Activated CD4-positive, CD25-positive, alpha-beta regulatory T cell treated with anti-CD3 and anti-CD28 coated beads, Interleukin-2, amount 50 U/mL, for 72 hours (primary cell): ENCODE measurements at regions not wholly inside any gene's neighbourhood (a gene's known extent, or its start where the extent isn't known, plus 50 kb on each side); places are given as distances from the start of the nearest gene placed in this dataset.

Experiments
- DNase-seq: peaks from one replicate; pipeline ENCODE4 v3.0.0; 2021

- no peak for DNase-seq
These were observed 294.4 kb downstream of the SMOC2 start for GRCh38 chr6:168735268-168735949.

- no peak for DNase-seq
These were observed 293.5 kb downstream of the SMOC2 start for GRCh38 chr6:168734523-168734922.

GRCh38 chr6:168732676-168733075, 291.7 kb downstream of the SMOC2 start:
- DNase-seq: no peak

GRCh38 chr6:168730931-168731716, 290.1 kb downstream of the SMOC2 start:
- no peak for DNase-seq

GRCh38 chr6:168728056-168728455, 287.1 kb downstream of the SMOC2 start:
- DNase-seq: no peak

- no peak for DNase-seq
These were observed 285.4 kb downstream of the SMOC2 start for GRCh38 chr6:168726312-168726856.

- DNase-seq: no peak
These were observed 284.8 kb downstream of the SMOC2 start for GRCh38 chr6:168725802-168726201.

GRCh38 chr6:168724669-168725570, 283.9 kb downstream of the SMOC2 start:
- DNase-seq: no peak

GRCh38 chr6:168724033-168724432, 283.0 kb downstream of the SMOC2 start:
- no peak for DNase-seq

GRCh38 chr6:168722397-168722796, 281.4 kb downstream of the SMOC2 start:
- DNase-seq: no peak

GRCh38 chr6:168721571-168721970, 280.6 kb downstream of the SMOC2 start:
- no peak for DNase-seq

- no peak for DNase-seq
These were observed 278.9 kb downstream of the SMOC2 start for GRCh38 chr6:168719901-168720300.

GRCh38 chr6:168718821-168719475, 278.0 kb downstream of the SMOC2 start:
- no peak for DNase-seq
